GM19238 (cell line): ENCODE measurements at regions not wholly inside any gene's neighbourhood (a gene's known extent, or its start where the extent isn't known, plus 50 kb on each side); places are given as distances from the start of the nearest gene placed in this dataset.
"Not testable (repeated sequence)": the region's sequence is repeated elsewhere in the genome, so short reads cannot be mapped to it uniquely, and the experiment has no call there.

Source experiments
- DNase-seq: peaks from one replicate; pipeline ENCODE4 v3.0.0; 2011; ENCODE audit warnings: low spot score; ENCODE audit not compliant: insufficient read length

GRCh38 chr1:94769551-94769950 is 50.6 kb upstream of the SLC44A3 start:
- DNase-seq: no peak

DNA sequence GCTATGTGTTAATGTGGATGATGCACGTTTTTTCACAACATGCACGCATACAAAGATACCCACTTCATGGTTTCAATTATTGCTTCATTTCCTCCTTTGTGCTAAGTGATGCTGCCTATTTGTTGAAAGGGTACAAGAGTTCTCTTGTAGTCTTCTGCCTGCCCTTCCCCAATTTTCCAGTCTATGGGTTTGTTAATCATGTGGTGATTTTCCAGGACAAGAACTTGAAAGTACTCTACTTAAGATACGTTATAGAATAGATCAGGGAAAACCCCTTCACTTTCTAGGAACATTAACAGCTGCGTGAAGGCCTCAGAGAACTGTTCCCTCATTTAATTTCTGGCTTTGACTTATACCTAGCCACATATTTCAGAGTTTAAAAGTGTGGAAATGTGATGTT is 52.1 kb upstream of the SLC44A3 start:
- DNase-seq: no peak

- DNase-seq: no peak
Measured at GRCh38 chr1:94765958-94766357, 54.2 kb upstream of the SLC44A3 start.

- DNase-seq: no peak
Measured at GRCh38 chr1:94759188-94759587, 61.0 kb upstream of the SLC44A3 start.

DNA sequence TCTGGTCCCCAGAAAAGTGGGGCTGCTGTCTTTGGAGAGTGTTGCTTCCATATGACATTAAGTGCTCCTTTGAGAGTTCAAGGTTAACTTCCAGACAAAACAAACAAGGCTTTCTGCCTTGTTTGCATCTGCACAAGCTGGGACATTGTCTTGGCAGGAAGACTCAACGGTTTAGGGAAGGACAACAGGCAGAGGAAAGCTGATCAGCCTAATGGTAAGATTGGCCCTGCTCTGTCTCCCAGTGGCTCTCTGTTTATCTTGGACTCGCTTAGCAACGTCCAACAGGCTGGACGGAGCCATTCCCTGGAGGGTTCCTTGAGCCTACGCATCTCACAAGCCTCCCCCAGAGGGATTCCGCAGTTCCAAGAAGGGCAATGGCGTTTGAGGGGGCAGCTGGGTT is 62.2 kb upstream of the SLC44A3 start:
- no peak for DNase-seq

GRCh38 chr1:94755675-94756074 is 64.5 kb upstream of the SLC44A3 start:
- DNase-seq: no peak

- DNase-seq: not testable (repeated sequence)
Measured at GRCh38 chr1:94755016-94755415, 65.1 kb upstream of the SLC44A3 start.

- no peak for DNase-seq
Measured at GRCh38 chr1:94754570-94754969, 65.6 kb upstream of the SLC44A3 start.

- DNase-seq: no peak
Measured at GRCh38 chr1:94754095-94754494, 66.1 kb upstream of the SLC44A3 start.

DNA sequence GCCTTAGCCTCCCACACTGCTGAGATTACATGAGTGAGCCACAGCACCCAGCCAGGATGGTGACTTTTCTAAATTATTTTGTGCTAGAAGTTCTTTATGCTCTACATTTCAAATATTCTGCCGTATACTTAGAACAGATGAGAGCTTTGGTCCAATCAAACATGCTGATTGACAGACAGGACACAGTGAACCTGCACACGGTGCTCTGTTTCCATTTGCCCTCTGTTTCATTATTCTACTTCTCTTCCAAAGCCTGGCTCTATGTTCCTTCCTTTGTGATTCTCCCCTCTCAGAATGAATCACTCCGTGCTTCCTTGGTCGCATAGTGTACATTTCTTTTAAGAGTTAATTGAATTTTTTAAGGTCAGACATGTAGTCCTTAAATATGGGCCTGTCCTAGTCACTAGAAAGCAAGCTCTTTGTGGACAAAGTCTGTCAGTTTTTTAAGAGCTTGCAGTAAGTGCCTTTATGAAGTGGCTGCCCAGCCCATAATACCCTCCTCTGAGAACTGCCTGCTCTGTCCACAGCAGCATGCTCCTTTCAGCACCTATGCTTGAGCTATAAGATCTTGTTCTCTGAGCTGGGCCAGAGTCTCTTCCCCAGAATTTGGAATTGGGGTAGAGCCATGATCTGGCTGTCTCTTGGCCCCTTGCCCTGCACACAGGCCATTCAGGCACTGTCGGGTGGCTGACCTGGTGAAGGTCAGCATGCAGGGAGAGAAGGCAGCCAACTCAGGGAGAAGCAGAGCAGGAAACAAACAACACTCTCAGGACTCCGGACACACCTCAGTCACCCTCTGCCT is 66.8 kb upstream of the SLC44A3 start:
- no peak for DNase-seq

- DNase-seq: not testable (repeated sequence)
Measured at GRCh38 chr1:94751483-94751882, 68.7 kb upstream of the SLC44A3 start.

- no peak for DNase-seq
Measured at GRCh38 chr1:94746635-94747525, 73.3 kb upstream of the SLC44A3 start.

DNA sequence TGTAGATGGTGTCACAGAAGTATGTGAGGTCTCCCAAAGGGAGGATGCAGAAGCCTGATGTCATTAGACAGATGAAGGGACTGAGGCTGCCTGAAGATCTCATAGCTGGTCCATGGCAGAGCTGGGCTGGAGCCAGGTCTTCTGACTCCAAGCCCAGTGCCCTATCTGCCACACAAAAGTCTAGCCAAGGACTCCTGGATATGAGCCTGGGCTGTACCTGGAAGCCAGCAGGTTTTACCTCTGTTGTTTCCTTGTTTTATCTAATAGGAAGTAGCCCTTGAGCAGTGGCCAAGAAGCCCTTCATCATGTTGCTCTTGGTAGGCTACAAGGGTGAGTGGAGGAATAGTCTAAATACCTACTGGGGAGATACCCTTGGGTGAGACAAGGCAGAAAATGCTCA is 74.4 kb upstream of the SLC44A3 start:
- no peak for DNase-seq

DNA sequence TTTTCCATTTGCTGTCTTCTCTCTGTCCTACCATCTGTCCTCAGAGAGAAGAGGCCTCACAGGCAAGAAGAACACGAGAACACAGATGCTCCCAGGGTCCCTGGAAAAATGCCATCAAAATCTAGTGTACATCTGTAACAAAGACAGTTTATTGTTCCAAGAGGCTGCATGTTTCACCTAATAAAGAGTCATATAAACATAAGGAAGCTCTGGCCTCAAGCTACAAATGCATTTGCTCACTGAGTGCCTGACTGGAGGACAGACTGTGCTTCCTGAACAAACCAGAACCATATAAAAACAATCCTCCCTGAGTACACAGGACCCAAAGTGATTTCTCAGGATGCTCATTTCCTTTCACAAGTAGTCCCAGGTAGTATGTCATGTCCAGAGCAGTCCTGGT is 76.3 kb upstream of the SLC44A3 start:
- no peak for DNase-seq

GRCh38 chr1:94741996-94742395 is 78.2 kb upstream of the SLC44A3 start:
- no peak for DNase-seq

DNA sequence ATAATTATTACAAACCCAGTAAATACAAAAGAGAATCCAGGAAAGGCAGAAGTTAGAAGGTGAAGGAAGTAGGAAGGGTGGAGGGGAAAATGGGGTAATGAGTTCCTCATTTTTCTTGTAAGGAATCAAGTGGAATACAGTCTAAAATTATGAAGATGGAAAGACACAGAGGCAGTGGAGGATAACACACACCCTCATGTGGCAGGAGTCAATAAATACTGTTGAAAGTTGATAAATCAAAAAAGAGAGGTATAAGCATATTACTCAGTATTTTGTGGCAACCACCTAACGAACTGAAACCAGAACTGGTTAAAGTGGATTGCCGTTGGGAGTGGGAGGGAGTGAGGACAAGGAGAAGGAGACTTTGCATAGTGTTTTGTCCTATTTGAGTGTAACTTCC is 78.6 kb upstream of the SLC44A3 start:
- DNase-seq: no peak

DNA sequence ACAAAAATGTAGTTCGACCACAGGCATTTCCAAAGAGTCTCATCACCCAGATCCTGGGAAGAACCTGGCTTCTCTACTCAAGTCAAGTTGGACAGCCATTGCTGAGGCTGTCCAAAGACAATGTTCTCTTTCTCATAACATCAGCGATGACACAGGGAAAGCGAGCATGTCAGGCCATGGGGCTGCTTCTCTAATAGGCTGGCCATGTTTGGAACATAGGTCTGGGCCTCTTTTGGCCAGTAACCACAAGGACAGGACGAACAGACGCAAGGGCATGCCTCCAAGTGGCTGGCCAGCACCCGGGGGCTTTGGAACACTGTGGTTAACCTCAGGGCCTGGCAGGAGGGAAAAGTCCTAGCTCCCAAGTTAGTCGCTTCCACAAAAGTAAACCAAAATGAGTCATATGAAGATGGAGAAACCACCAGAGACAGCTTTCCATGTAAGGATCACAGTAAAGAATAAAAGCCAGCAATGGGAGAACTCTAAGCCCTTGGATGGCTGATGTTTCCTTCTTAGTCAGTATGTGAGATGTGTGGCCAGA is 80.6 kb upstream of the SLC44A3 start:
- DNase-seq: no peak

DNA sequence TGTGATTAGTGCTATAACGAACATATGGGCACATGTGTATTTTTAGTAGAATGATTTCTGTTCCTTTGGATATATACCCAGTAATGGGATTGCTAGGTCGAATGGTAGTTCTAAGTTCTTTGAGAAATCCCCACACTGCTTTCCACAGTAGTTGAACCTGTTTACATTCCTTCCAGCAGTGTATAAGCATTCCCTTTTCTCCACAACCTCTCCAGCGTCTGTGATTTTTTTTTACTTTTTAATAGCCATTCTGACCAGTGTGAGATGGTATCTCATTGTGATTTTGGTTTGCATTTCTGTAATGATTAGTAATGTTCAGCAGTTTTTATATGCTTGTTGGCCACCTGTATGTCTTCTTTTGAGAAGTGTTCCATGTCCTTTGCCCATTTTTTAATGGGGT is 81.8 kb upstream of the SLC44A3 start:
- DNase-seq: no peak

GRCh38 chr1:94737124-94737998 is 82.8 kb upstream of the SLC44A3 start:
- DNase-seq: no peak

- DNase-seq: no peak
Measured at GRCh38 chr1:94736549-94736948, 83.6 kb upstream of the SLC44A3 start.

GRCh38 chr1:94736073-94736472 is 84.1 kb upstream of the SLC44A3 start:
- no peak for DNase-seq
